ENCODE measurements at regions not wholly inside any gene's neighbourhood (a gene's known extent, or its start where the extent isn't known, plus 50 kb on each side); places are given as distances from the start of the nearest gene placed in this dataset.
"Not testable (repeated sequence)": the region's sequence is repeated elsewhere in the genome, so short reads cannot be mapped to it uniquely, and the experiment has no call there.

DNA sequence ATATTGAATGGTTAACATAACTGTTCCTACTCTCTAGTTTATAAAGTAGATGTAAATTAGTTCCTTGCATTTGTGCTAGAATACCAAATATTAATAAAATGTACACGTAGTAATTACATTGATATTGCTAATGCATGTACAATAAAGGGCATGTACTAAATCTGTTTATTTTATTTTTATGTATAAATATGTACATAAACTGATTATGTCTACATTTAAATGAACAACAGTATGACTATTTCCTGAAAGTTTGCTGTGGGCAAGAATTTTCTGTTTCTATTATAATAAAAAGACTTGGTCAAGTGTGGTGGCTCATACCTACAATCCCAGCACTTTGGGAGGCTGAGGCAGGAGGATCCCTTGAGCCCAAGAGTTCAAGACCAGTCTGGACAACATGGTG, 257.2 kb upstream of the FOXN3 start:
- TF ChIP-seq, protein P1, sequence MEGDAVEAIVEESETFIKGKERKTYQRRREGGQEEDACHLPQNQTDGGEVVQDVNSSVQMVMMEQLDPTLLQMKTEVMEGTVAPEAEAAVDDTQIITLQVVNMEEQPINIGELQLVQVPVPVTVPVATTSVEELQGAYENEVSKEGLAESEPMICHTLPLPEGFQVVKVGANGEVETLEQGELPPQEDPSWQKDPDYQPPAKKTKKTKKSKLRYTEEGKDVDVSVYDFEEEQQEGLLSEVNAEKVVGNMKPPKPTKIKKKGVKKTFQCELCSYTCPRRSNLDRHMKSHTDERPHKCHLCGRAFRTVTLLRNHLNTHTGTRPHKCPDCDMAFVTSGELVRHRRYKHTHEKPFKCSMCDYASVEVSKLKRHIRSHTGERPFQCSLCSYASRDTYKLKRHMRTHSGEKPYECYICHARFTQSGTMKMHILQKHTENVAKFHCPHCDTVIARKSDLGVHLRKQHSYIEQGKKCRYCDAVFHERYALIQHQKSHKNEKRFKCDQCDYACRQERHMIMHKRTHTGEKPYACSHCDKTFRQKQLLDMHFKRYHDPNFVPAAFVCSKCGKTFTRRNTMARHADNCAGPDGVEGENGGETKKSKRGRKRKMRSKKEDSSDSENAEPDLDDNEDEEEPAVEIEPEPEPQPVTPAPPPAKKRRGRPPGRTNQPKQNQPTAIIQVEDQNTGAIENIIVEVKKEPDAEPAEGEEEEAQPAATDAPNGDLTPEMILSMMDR (conservative IDR thresholded peaks at IDR 0.05; ENCODE audit: low read depth): no peak
- H3K27ac ChIP-seq: no peak overlapping the region
- CTCF ChIA-PET: interaction anchor here (0.6 kb wide), 1 partner anchor 1924 kb away, joined by 3 read pairs; no protein-coding TSS in a partner anchor
- POLR2A ChIA-PET (ENCODE audit: low non-redundant PET): no interaction called here
- no peak for DNase-seq (ENCODE audit: low spot score)

- CTCF ChIA-PET: interaction anchor here (0.6 to 1.2 kb wide), 3 partner anchors 10 to 1923 kb away, joined by 3 to 4 read pairs (median 3); no protein-coding TSS in a partner anchor
- POLR2A ChIA-PET (ENCODE audit: low non-redundant PET): no interaction called here
- H3K27ac ChIP-seq: no peak overlapping the region
- no peak for DNase-seq (ENCODE audit: low spot score)
- TF ChIP-seq, protein P1 (conservative IDR thresholded peaks at IDR 0.05; ENCODE audit: low read depth): no peak
These were observed 256.6 kb upstream of the FOXN3 start for GRCh38 chr14:89673512-89674225.

- TF ChIP-seq, protein P1 (conservative IDR thresholded peaks at IDR 0.05; ENCODE audit: low read depth): no peak
- no peak overlapping the region for H3K27ac ChIP-seq
- no peak for DNase-seq (ENCODE audit: low spot score)
- POLR2A ChIA-PET (ENCODE audit: low non-redundant PET): no interaction called here
- CTCF ChIA-PET: interaction anchor here (0.6 to 1.2 kb wide), 2 partner anchors 11 to 1005 kb away, joined by 3 to 4 read pairs; no protein-coding TSS in a partner anchor
These were observed 255.8 kb upstream of the FOXN3 start for GRCh38 chr14:89672636-89673511.

DNA sequence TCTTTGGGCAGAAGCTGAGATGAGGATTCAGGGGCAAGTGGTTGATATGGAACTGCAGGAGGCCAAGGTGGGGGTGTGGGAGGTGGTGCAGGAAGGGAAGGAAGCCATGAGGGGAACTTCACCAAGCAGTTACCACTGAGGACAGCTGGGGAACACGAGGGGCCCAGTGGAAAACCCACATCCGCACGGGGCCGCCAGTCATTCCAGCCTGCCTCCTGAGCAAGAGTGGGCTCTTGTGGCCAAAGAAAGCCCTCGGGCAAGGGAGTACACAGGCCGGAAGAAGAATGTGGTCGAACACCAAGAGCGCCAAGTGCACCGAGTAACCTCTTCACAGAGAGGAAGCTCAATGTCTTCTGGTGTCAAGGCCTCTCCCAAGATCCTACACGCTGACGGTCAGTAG, 252.2 kb upstream of the FOXN3 start:
- H3K27ac ChIP-seq: no peak overlapping the region
- ChIA-PET CTCF (no interaction called here), POLR2A (ENCODE audit: low non-redundant PET) (no interaction called here)
- TF ChIP-seq, protein P1 (conservative IDR thresholded peaks at IDR 0.05; ENCODE audit: low read depth): no peak
- DNase-seq (ENCODE audit: low spot score): no peak

GRCh38 chr14:89667983-89668382, 250.9 kb upstream of the FOXN3 start:
- POLR2A ChIA-PET (ENCODE audit: low non-redundant PET): no interaction called here
- H3K27ac ChIP-seq: no peak overlapping the region
- CTCF ChIA-PET: no interaction called here
- TF ChIP-seq, protein P1 (conservative IDR thresholded peaks at IDR 0.05; ENCODE audit: low read depth): no peak
- DNase-seq (ENCODE audit: low spot score): no peak

DNA sequence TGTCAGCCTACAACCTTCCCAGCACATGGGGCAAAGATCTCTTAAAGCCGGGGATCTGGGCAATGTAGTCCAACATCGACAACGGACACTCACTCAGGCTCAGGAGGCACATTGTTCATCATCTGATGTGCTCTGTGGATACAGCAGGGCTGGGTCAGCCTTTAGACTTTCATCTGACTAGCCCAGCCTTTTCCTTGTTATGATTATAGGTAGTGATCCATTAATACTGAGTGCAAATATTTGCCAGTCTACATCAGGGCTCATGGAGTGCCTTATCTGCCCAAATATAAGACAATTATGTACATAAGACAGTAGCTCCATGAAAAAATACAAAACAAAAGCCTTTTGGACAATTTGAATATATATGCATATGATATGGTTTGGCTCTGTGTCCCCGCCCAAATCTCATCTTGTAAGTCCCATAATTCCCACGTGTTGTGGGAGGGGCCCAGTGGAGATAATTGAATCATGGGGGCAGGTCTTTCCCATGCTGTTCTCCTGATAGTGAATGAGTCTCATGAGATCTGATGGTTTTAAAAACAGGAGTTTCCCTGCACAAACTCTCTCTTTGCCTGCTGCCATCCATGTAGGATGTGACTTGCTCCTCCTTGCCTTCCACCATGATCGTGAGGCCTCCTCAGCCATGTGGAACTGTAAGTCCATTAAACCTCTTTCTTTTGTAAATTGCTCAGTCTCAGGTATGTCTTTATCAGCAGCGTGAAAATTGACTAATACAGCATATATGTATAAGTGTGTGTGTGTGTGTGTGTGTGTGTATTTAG, 248.5 kb upstream of the FOXN3 start:
- POLR2A ChIA-PET (ENCODE audit: low non-redundant PET); DNase-seq (ENCODE audit: low spot score); H3K27ac ChIP-seq: not testable (repeated sequence)
- CTCF ChIA-PET: interaction anchor here (0.6 kb wide), 1 partner anchor 256 kb away, joined by 3 read pairs; no protein-coding TSS in a partner anchor

Data from RWPE1 (cell line).